ENCODE measurements at regions not wholly inside any gene's neighbourhood (a gene's known extent, or its start where the extent isn't known, plus 50 kb on each side); places are given as distances from the start of the nearest gene placed in this dataset.

- DNase-seq: no peak
- TF ChIP-seq, protein P1, sequence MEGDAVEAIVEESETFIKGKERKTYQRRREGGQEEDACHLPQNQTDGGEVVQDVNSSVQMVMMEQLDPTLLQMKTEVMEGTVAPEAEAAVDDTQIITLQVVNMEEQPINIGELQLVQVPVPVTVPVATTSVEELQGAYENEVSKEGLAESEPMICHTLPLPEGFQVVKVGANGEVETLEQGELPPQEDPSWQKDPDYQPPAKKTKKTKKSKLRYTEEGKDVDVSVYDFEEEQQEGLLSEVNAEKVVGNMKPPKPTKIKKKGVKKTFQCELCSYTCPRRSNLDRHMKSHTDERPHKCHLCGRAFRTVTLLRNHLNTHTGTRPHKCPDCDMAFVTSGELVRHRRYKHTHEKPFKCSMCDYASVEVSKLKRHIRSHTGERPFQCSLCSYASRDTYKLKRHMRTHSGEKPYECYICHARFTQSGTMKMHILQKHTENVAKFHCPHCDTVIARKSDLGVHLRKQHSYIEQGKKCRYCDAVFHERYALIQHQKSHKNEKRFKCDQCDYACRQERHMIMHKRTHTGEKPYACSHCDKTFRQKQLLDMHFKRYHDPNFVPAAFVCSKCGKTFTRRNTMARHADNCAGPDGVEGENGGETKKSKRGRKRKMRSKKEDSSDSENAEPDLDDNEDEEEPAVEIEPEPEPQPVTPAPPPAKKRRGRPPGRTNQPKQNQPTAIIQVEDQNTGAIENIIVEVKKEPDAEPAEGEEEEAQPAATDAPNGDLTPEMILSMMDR (IDR thresholded peaks at IDR 0.05): no peak
- TF ChIP-seq POLR2A (IDR thresholded peaks at IDR 0.05): no peak
- peaks cover 0 to 8% of the 10 kb centered on the region in 2 donors for H3K9me3 ChIP-seq
Measured at GRCh38 chr20:57922706-57923105, 212.9 kb upstream of the PMEPA1 start.

DNA sequence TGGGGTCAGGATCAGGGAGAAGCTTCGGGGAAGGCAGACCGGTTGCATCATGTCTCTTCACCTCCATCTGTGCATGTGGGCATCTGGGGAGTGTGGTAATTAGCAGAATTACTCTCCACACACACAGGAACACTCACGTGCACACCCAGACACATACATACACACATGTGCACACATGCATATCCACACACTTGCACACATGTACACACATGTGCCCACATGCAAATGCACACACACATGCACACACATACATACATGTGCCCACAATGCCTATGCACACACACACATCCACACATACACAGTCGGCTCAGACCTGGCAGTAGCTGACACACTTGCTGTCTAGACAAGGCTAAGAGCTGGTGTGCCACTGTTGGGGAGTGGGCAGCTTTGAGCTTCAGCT is 212.3 kb upstream of the PMEPA1 start:
- peaks cover 0 to 5% of the 10 kb centered on the region in 2 donors for H3K4me1 ChIP-seq

More at GRCh38 chr20:57922706-57923105, 212.9 kb upstream of the PMEPA1 start:
- intact Hi-C loops (cut with DNase I; ENCODE audit: low total_unique reads): no loop called here
- H3K27me3 ChIP-seq: no peaks in the 10 kb centered on the region
- peaks cover 0 to 5% of the 10 kb centered on the region in 2 donors for H3K4me1 ChIP-seq
- H3K27ac ChIP-seq: no peak overlapping the region
- H3K4me3 ChIP-seq: no peak overlapping the region
- no peaks in the 10 kb centered on the region for H3K36me3 ChIP-seq

GRCh38 chr20:57921676-57922075 is 211.9 kb upstream of the PMEPA1 start:
- Histone ChIP-seq H3K36me3 (no peaks in the 10 kb centered on the region), H3K4me1 (peaks cover 0 to 5% of the 10 kb centered on the region in 2 donors), H3K27ac (no peak overlapping the region), H3K27me3 (no peaks in the 10 kb centered on the region), H3K4me3 (no peak overlapping the region), H3K9me3 (peaks cover 0 to 7% of the 10 kb centered on the region in 2 donors)
- no peak for TF ChIP-seq POLR2A (IDR thresholded peaks at IDR 0.05)
- TF ChIP-seq, protein P1 (IDR thresholded peaks at IDR 0.05): no peak
- DNase-seq: no peak
- intact Hi-C loops (cut with DNase I; ENCODE audit: low total_unique reads): no loop called here

More for the DNA sequence above, 212.3 kb upstream of the PMEPA1 start:
- DNase-seq: no peak
- H3K36me3 ChIP-seq: no peaks in the 10 kb centered on the region
- H3K27ac ChIP-seq: no peak overlapping the region
- H3K4me3 ChIP-seq: no peak overlapping the region
- TF ChIP-seq, protein P1 (IDR thresholded peaks at IDR 0.05): no peak
- no peak for TF ChIP-seq POLR2A (IDR thresholded peaks at IDR 0.05)
- peaks cover 0 to 8% of the 10 kb centered on the region in 2 donors for H3K9me3 ChIP-seq
- H3K27me3 ChIP-seq: no peaks in the 10 kb centered on the region
- intact Hi-C loops (cut with DNase I; ENCODE audit: low total_unique reads): no loop called here

DNA sequence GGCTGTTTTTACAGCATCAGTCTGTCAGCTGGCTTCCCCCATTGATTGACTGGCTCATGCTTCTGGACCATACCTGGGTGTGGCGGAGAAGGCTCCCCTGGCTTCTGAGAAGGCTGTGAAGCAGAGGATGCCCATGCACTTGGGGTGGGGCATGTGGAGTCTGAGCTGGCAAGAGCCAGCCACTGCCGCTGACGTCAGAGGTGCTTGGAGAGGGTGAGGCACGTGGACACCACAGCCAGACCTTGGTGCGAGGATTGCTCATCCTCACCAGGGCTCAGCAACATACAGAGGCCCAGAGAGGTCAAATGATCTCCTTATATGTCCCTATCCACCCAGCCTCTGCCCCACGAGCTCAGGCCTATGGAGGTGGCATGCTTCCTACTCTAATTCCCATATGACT is 211.2 kb upstream of the PMEPA1 start:
- DNase-seq: no peak
- Histone ChIP-seq H3K4me3 (no peak overlapping the region), H3K27ac (no peak overlapping the region), H3K36me3 (no peaks in the 10 kb centered on the region), H3K4me1 (peaks cover 0 to 5% of the 10 kb centered on the region in 2 donors), H3K9me3 (peaks cover 0 to 2% of the 10 kb centered on the region in 2 donors), H3K27me3 (no peaks in the 10 kb centered on the region)
- TF ChIP-seq, protein P1 (IDR thresholded peaks at IDR 0.05): no peak
- no peak for TF ChIP-seq POLR2A (IDR thresholded peaks at IDR 0.05)
- intact Hi-C loops (cut with DNase I; ENCODE audit: low total_unique reads): no loop called here

DNA sequence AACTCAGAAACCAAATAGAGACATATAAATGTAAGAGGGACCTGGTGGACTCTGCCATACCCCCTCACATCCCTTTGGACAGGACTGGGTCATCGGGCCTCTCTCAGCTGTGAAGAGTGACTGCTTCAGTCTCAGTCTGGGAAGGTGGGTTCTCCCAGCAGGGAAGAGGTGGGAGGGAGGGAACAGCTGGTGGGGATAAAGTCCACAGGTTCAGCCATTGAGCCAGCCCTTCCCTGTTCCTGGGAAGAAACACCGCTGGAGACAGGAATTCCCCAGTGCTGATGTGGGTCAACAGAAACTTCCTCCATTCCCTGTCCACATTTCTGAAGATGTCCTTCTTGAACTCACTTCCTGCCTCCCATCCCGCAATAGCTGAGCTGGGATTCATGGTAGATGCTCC is 209.2 kb upstream of the PMEPA1 start:
- no peak for DNase-seq
- H3K36me3 ChIP-seq: no peaks in the 10 kb centered on the region
- intact Hi-C loops (cut with DNase I; ENCODE audit: low total_unique reads): no loop called here
- H3K27me3 ChIP-seq: no peaks in the 10 kb centered on the region
- H3K9me3 ChIP-seq: no peaks in the 10 kb centered on the region
- H3K27ac ChIP-seq: no peak overlapping the region
- H3K4me3 ChIP-seq: no peak overlapping the region
- peaks cover 0 to 5% of the 10 kb centered on the region in 2 donors for H3K4me1 ChIP-seq
- TF ChIP-seq POLR2A (IDR thresholded peaks at IDR 0.05): no peak
- TF ChIP-seq, protein P1 (IDR thresholded peaks at IDR 0.05): no peak

Data from uterus (tissue), 3 donors.